GM23248 (cell line): ENCODE measurements at regions not wholly inside any gene's neighbourhood (a gene's known extent, or its start where the extent isn't known, plus 50 kb on each side); places are given as distances from the start of the nearest gene placed in this dataset.

Source experiments
- EZH2 ChIP-seq: fragments of 200-600 bp; sonication (generic); IDR thresholded peaks from 2 replicates; pipeline ENCODE4 v1.6.1; 2018; ENCODE audit warnings: antibody characterized with exemption, mild to moderate bottlenecking; ENCODE audit not compliant: insufficient read depth, poor library complexity, severe bottlenecking
- EZH2phosphoT487 ChIP-seq: fragments of 200-600 bp; sonication (generic); IDR thresholded peaks from 2 replicates; pipeline ENCODE4 v1.6.1; 2018; ENCODE audit warnings: antibody characterized with exemption, moderate library complexity, mild to moderate bottlenecking, low read depth; ENCODE audit not compliant: insufficient read depth

GRCh38 chr13:61901946-61902541 is 486.4 kb upstream of the PCDH20 start:
- TF ChIP-seq EZH2: no peak
- no peak for TF ChIP-seq EZH2phosphoT487
